ENCODE measurements at regions not wholly inside any gene's neighbourhood (a gene's known extent, or its start where the extent isn't known, plus 50 kb on each side); places are given as distances from the start of the nearest gene placed in this dataset.

DNA sequence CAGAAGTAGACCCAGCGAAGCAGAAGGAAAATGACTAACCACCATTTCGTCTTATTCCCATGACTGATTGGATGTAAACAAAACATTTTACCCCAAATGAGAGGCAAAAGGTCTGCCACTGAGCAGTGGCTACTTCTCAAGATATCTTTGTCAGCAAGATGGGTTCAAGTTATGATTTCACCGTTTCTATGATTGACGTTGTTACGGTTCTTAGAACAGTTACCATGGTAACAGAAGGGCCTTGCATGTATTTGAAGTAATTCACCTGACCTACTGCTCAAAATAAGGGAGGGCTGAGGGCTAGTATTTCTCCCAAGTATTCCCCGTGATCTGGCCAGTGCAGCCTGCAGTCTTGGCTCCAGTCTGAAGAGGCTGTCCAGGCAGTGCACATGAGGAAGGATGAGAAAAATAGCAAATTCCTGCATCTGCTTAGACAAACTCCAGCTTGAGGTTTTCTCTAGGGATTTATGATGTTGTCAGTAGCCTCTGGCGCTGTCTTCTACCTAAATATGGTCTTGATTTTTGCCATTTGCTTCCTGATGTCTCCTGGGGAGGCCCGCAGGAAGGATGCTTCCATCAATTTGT is 372.7 kb downstream of the TMEM38B start:
- H3K27me3 ChIP-seq: no peaks in the 10 kb centered on the region
- no peak for ATAC-seq
- H3K9me3 ChIP-seq: no peaks in the 10 kb centered on the region
- H3K4me3 ChIP-seq: no peak overlapping the region
- WGBS, 2 donors (ENCODE audit: low coverage in 1 of 2): 36 to 42% methylated on average over 8 of the region's 8 CpGs
- no peaks in the 10 kb centered on the region for H3K36me3 ChIP-seq
- H3K4me1 ChIP-seq: no peaks in the 10 kb centered on the region
- TF ChIP-seq POLR2AphosphoS5 (IDR thresholded peaks at IDR 0.05) (no peak), POLR2A (IDR thresholded peaks at IDR 0.05) (no peak), EP300 (IDR thresholded peaks at IDR 0.05) (no peak)
- TF ChIP-seq, protein P1, sequence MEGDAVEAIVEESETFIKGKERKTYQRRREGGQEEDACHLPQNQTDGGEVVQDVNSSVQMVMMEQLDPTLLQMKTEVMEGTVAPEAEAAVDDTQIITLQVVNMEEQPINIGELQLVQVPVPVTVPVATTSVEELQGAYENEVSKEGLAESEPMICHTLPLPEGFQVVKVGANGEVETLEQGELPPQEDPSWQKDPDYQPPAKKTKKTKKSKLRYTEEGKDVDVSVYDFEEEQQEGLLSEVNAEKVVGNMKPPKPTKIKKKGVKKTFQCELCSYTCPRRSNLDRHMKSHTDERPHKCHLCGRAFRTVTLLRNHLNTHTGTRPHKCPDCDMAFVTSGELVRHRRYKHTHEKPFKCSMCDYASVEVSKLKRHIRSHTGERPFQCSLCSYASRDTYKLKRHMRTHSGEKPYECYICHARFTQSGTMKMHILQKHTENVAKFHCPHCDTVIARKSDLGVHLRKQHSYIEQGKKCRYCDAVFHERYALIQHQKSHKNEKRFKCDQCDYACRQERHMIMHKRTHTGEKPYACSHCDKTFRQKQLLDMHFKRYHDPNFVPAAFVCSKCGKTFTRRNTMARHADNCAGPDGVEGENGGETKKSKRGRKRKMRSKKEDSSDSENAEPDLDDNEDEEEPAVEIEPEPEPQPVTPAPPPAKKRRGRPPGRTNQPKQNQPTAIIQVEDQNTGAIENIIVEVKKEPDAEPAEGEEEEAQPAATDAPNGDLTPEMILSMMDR (IDR thresholded peaks at IDR 0.05): no peak
- H3K27ac ChIP-seq: no peak overlapping the region

DNA sequence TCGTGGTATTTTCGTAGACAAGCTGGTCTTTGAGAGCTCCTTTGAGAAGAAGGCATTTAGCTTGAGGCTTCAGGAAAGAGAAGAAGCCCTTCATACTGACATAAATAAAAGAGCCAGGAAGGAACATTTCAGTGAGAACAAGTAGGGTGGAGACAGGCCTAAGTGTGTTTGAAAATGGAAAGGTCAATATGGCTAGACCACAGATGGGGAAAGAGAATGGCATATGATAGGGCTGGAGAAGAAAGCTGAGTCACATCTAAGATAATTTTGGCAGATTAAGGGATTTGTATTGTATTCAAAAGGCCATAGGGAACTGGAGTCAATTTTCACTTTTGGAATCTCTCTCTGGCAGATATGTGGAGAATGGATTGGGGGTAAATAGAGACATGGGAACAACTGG is 374.9 kb downstream of the TMEM38B start:
- no peaks in the 10 kb centered on the region for H3K9me3 ChIP-seq
- no CpG with 5 or more reads among the region's 2 CpGs for WGBS, 2 donors (ENCODE audit: low coverage in 1 of 2)
- H3K27me3 ChIP-seq: no peaks in the 10 kb centered on the region
- no peaks in the 10 kb centered on the region for H3K36me3 ChIP-seq
- no peak overlapping the region for H3K27ac ChIP-seq
- no peak for ATAC-seq
- no peak overlapping the region for H3K4me3 ChIP-seq
- TF ChIP-seq POLR2A (IDR thresholded peaks at IDR 0.05) (no peak), POLR2AphosphoS5 (IDR thresholded peaks at IDR 0.05) (no peak), EP300 (IDR thresholded peaks at IDR 0.05) (no peak)
- TF ChIP-seq, protein P1 (IDR thresholded peaks at IDR 0.05): no peak
- H3K4me1 ChIP-seq: no peaks in the 10 kb centered on the region

- 43% methylated on average over 1 of the region's 1 CpG; no CpG with 5 or more reads in 1 of the 2 donors for WGBS, 2 donors (ENCODE audit: low coverage in 1 of 2)
- TF ChIP-seq POLR2A (IDR thresholded peaks at IDR 0.05): no peak
- no peak for TF ChIP-seq POLR2AphosphoS5 (IDR thresholded peaks at IDR 0.05)
- TF ChIP-seq, protein P1 (IDR thresholded peaks at IDR 0.05): no peak
- no peak for TF ChIP-seq EP300 (IDR thresholded peaks at IDR 0.05)
- Histone ChIP-seq H3K4me1 (no peaks in the 10 kb centered on the region), H3K27me3 (no peaks in the 10 kb centered on the region), H3K36me3 (no peaks in the 10 kb centered on the region), H3K27ac (no peak overlapping the region), H3K9me3 (no peaks in the 10 kb centered on the region), H3K4me3 (no peak overlapping the region)
- ATAC-seq: no peak
Measured at GRCh38 chr9:106072421-106072820, 378.1 kb downstream of the TMEM38B start.

DNA sequence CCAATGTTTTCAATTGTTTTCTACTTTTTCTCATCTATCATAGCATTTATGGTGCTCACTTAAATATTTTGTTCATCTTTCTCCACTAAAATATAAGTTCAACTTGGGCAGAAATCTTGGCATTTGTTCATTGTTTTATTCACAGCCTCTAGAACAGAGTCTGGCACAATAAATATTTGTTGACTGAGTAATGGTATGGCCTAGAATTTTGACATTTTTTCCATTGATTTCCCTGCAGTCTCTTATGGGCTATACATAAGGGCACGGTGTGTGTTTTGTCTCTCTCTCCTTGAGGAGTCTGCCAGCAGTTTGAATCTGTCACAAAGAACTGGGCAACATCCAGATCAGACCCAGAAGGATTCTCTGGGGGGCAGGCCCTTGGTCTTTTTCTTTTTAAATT is 379.7 kb downstream of the TMEM38B start:
- 80% methylated on average over 1 of the region's 1 CpG; no CpG with 5 or more reads in 1 of the 2 donors for WGBS, 2 donors (ENCODE audit: low coverage in 1 of 2)

More for the DNA sequence above, 379.7 kb downstream of the TMEM38B start:
- no peak overlapping the region for H3K27ac ChIP-seq
- H3K27me3 ChIP-seq: no peaks in the 10 kb centered on the region
- no peak overlapping the region for H3K4me3 ChIP-seq
- TF ChIP-seq, protein P1 (IDR thresholded peaks at IDR 0.05): no peak
- no peaks in the 10 kb centered on the region for H3K4me1 ChIP-seq
- no peaks in the 10 kb centered on the region for H3K9me3 ChIP-seq
- no peak for ATAC-seq
- no peaks in the 10 kb centered on the region for H3K36me3 ChIP-seq
